Spinal cord (tissue), 9 donors: ENCODE measurements at regions not wholly inside any gene's neighbourhood (a gene's known extent, or its start where the extent isn't known, plus 50 kb on each side); places are given as distances from the start of the nearest gene placed in this dataset.
A peak's percentile ranks its signal among the peaks of the same experiment; 100 is the strongest.

ENCODE experiments used
- DNase-seq, 6 donors: peaks; one replicate each; pipeline versions ENCODE4 v3.0.0 to v3.0.0-alpha.2; 2013 to 2015; ENCODE audit warnings: low spot score in 6 of 6, low read depth in 4 of 6
- H3K27ac ChIP-seq: one replicate; pipeline ENCODE4 v1.5.1; 2013; ENCODE audit warnings: low read depth, low read length, control low read depth
- H3K27me3 ChIP-seq: one replicate; pipeline ENCODE4 v1.6.1; 2013; ENCODE audit warnings: low read length; ENCODE audit not compliant: control insufficient read depth, insufficient read depth
- H3K36me3 ChIP-seq: one replicate; pipeline ENCODE4 v1.6.1; 2013; ENCODE audit warnings: low read length; ENCODE audit not compliant: control insufficient read depth, insufficient read depth
- H3K4me1 ChIP-seq: one replicate; pipeline ENCODE4 v1.6.1; 2013; ENCODE audit warnings: low read length; ENCODE audit not compliant: control insufficient read depth, insufficient read depth
- H3K4me3 ChIP-seq: one replicate; pipeline ENCODE4 v1.5.1; 2013; ENCODE audit warnings: low read depth, low read length, control low read depth
- H3K9me3 ChIP-seq: one replicate; pipeline ENCODE4 v1.6.1; 2013; ENCODE audit warnings: low read length; ENCODE audit not compliant: control insufficient read depth, insufficient read depth
- WGBS: methylation state at CpG from one replicate; pipeline ENCODE4 v1.1.5; 2013; ENCODE audit warnings: missing lambda C conversion rate; ENCODE audit not compliant: insufficient coverage; 5-methylcytosine and 5-hydroxymethylcytosine counted together
- donor health status: healthy.

DNA sequence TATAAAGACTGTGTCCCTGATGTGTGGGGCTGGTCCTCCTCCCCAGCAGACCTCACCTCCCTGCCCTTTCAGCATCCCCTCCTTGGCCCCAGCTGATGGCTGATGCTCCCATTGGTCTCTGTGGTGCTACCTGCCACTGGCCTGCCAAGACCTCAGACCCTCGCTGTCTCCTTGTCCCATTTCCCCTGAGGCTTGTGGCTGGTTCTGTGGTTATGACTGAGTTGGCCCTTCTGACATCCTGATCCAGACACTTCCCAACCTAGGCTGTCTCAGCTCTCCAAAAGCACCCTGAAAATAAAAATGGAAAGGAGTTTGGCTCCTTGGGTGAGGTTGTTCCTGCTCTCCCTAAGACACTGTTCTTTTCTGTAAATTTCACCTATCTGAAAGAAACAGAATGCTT is 214.2 kb downstream of the RPS24 start:
- Histone ChIP-seq H3K9me3 (peaks cover 1% of the 10 kb centered on the region), H3K4me1 (peaks cover 24% of the 10 kb centered on the region), H3K27ac (peak overlapping the region; percentile 13), H3K27me3 (no peaks in the 10 kb centered on the region), H3K36me3 (no peaks in the 10 kb centered on the region), H3K4me3 (no peak overlapping the region)
- 86% methylated on average over 1 of the region's 1 CpG for WGBS
- DNase-seq = no peak

DNA sequence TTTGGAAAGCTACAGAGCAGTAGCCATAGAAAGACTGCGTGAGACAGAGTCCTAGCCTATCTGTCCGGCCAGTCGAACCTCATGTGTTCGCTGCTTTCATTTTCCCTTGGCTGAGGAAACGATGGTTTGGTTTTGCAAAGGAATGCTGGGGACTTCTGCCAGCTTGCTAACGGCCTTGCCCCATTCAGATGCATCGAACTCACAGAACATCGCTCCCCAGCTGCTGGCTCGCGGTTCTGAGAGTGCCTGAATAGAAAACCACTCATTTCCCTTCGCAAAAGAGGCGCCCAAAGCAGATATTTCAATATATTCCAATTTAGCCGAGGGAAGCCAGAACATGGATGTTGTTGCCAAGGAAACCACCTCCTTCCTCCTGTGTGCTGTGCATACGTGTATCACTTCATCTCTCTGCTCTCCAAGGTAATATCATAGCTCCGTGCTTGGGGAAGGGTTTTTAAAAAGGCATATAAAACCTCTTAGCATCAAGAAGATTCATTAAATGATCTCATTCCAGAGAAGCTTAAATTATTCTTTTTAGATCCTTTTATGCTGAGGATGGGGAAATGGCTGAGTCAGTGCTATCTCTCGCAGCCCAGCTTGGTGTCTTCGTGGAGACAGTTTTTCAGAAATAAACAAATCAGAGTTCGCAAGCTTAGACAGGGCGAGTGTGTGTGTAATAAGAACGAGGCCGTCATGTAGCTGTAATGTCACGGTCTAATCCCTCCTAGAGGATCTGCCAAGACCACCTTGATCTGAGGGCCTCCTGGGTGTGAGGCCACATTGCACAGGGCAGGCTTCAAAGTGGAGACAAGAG is 215.2 kb downstream of the RPS24 start:
- peak; percentile 57 to 98 (median 66) for DNase-seq

DNA sequence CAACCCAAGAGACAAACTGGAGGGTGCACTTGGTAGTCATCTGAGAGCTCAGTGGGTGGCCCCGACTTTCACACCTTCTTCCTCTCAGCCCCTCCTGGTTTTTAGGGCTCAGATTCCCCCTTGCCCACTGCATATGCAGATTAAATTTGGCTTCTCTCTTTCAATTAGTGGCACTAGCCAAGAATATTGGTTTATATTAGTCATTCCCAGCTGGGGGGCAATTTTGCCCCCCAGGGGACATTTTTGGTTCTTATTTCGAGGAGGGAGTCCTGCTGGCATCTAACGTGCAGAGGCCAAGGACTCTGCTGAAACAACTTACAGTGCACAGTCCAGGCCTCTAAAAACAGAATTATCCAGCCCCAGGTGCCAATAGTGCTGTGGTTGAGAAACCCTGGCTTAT is 216.0 kb downstream of the RPS24 start:
- peak in 1 of 6 donors; percentile 44 for DNase-seq
- 85% methylated on average over 1 of the region's 3 CpGs for WGBS
- Histone ChIP-seq H3K27me3 (no peaks in the 10 kb centered on the region), H3K4me3 (no peak overlapping the region), H3K4me1 (peaks cover 24% of the 10 kb centered on the region), H3K9me3 (no peaks in the 10 kb centered on the region), H3K27ac (no peak overlapping the region), H3K36me3 (no peaks in the 10 kb centered on the region)

More for the DNA sequence above, 215.2 kb downstream of the RPS24 start:
- 19% methylated on average over 17 of the region's 22 CpGs for whole genome bisulfite sequencing
- Histone ChIP-seq H3K27ac (peak overlapping the region; percentile 17), H3K9me3 (no peaks in the 10 kb centered on the region), H3K27me3 (no peaks in the 10 kb centered on the region), H3K36me3 (no peaks in the 10 kb centered on the region), H3K4me3 (no peak overlapping the region), H3K4me1 (peaks cover 24% of the 10 kb centered on the region)

DNA sequence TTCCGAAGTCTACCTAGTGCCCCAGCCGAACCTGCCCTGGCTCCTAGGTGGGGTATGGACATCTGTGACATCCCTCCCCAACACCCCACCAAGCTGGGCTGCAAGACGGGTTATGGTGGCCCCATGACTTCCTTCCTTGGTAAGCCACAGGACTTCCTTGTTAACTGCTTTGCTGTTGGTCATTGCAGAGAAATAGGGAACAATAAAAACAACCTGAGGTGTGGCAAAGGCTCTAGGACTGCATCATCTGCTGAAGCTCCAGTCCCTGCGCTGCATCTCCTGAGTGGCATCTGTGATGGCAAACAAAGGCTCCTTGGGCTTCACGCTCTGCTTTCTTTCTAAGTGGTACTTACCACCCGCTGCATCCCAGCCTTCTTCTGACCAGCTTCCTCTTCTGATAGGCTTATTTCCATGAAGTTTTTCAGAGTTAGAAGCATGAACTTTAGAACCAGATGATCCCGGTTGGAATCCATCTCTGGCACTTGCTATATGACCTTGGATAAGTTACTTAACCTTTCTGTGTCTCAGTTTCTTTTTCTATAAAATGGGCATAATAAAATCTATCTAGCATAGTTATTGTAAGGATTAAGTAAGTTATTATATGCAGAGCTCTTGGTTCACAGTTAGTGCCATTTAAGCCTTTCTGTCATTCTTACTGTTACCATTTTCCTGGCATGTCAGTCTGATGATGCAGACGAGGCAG is 216.8 kb downstream of the RPS24 start:
- Histone ChIP-seq H3K4me3 (no peak overlapping the region), H3K36me3 (no peaks in the 10 kb centered on the region), H3K27ac (no peak overlapping the region), H3K4me1 (peaks cover 24% of the 10 kb centered on the region), H3K9me3 (no peaks in the 10 kb centered on the region), H3K27me3 (no peaks in the 10 kb centered on the region)
- no peak for DNase-seq
- WGBS = 91% methylated on average over 6 of the region's 8 CpGs

DNA sequence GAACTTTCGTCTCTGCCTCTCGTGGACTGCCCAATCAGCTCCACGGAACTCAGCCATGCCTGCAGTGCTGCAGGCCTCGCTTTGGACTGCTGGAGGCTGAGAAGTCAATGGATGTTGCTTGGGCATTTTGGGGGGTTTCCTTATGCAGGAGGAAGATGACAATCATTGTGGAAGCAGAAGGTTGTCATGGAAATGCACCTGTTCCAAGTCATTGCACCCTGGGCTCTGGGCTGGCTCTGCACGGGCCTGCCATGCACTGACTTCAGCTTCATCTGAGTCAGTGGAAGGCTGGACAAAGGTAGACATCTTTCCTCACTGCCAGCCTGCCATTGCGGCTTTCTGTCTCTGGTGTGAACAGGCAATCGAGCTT is 217.3 kb downstream of the RPS24 start:
- Histone ChIP-seq H3K9me3 (no peaks in the 10 kb centered on the region), H3K27ac (no peak overlapping the region), H3K4me3 (no peak overlapping the region), H3K4me1 (peaks cover 26% of the 10 kb centered on the region), H3K27me3 (no peaks in the 10 kb centered on the region), H3K36me3 (no peaks in the 10 kb centered on the region)
- peak in 1 of 6 donors; percentile 34 for DNase-seq
- WGBS = 84% methylated on average over 7 of the region's 7 CpGs

DNA sequence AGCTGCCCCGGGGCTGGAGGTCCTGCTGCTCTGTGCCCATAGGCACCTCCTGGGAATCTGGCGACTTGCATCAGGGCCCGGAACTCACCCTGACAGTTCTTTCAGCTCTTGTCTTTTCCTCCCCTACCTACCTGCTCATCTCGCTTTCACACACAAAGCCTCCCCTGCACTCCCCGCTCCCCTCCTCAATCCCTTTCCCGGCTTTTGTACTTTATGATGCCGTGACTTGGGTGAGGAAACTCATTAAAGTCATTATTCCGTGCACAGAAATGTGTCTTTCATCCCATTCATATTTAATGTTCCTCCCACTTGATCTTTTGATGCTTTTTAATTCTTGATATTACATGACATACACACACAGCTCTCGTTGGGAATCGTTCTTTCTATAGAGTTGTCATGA is 218.6 kb downstream of the RPS24 start:
- Histone ChIP-seq H3K27ac (no peak overlapping the region), H3K36me3 (no peaks in the 10 kb centered on the region), H3K4me3 (no peak overlapping the region), H3K27me3 (no peaks in the 10 kb centered on the region), H3K4me1 (peaks cover 33% of the 10 kb centered on the region), H3K9me3 (no peaks in the 10 kb centered on the region)
- peak in 1 of 6 donors; percentile 48 for DNase-seq
- 85% methylated on average over 7 of the region's 10 CpGs for WGBS

DNA sequence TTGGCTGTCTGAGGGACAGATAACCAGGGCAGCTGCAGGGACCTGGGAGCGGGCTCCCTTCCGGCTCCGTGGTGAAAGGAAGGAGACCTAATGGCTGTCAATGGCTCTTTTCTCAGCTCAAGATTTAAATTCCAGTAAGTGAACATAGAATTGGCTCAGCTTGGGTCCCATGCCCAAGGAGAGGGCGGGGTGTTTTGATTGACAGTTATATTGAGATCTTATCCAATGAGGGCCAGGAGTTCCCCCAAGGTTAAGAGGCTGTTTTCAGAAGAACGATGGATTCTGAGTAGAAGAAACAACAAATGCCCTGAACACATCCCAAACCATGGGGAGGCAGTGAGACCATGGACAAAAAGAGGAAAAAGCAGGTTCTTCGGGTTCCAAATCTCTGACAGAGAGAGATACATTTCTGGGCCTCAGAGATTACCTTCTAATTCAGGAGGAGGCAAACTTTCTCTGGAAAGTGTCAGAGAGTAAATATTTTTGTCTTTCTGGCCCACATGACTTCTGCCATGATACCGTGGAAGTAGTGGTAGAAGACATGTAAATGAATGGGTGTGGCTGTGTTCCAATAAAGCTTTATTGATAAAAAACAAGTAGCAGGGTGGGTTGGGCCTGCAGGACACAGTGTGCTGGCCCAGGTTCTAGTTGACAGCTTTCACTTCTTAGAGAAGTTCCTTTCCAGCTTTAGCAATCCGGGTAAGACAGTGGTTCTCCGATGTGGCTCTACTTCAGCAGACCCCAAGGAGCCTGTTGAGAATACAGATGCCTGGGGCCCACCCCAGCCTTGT is 219.6 kb downstream of the RPS24 start:
- H3K27me3 ChIP-seq = no peaks in the 10 kb centered on the region
- 78% methylated on average over 7 of the region's 9 CpGs for WGBS
- no peaks in the 10 kb centered on the region for H3K9me3 ChIP-seq
- H3K4me3 ChIP-seq = no peak overlapping the region
- no peak for DNase-seq
- H3K27ac ChIP-seq = no peak overlapping the region
- no peaks in the 10 kb centered on the region for H3K36me3 ChIP-seq
- H3K4me1 ChIP-seq = peaks cover 29% of the 10 kb centered on the region

DNA sequence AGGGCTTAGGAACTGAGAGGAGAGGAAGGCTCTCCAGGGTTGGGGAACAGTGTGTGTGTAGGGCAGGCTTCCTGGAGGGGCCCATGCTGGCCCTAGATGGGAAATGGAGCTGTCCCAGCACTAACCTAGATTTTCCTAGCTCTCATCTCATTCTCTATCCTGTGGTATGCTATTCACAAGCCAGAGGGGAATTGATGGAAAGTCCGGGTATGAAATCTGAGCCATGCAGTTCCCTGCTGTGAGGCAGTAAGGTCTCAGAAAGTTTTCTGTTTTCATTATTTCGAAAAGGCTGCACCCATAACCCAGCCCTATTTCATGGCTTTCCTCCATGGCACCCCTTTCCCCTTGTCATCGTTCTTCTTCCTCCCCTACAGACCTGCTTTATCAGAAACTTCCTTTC is 220.3 kb downstream of the RPS24 start:
- Histone ChIP-seq H3K36me3 (no peaks in the 10 kb centered on the region), H3K9me3 (no peaks in the 10 kb centered on the region), H3K4me1 (peaks cover 23% of the 10 kb centered on the region), H3K4me3 (no peak overlapping the region), H3K27ac (no peak overlapping the region), H3K27me3 (no peaks in the 10 kb centered on the region)
- no peak for DNase-seq
- 88% methylated on average over 2 of the region's 3 CpGs for WGBS

DNA sequence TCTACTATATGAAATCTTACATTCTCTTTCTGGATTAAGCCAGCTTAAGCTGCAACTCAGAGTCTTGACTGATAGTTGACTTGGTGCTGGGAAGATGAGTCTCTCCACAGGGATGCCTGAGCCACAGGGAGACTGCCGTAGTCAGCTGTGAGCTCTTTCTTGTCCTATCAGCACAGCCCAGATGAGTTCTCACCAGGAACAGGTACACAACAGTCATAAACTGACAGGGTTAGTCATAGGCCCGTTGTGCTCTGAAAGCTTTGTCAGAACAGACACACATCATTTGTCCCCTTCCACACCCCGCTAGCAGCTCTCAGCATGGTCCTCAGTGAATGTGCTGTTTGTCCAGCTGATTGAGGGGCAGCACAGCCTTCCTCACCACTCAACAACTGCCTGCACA is 221.6 kb downstream of the RPS24 start:
- no peaks in the 10 kb centered on the region for H3K27me3 ChIP-seq
- WGBS = 64% methylated on average over 3 of the region's 3 CpGs
- no peaks in the 10 kb centered on the region for H3K36me3 ChIP-seq
- no peak overlapping the region for H3K27ac ChIP-seq
- no peak for DNase-seq
- H3K4me1 ChIP-seq = peaks cover 12% of the 10 kb centered on the region
- H3K4me3 ChIP-seq = no peak overlapping the region
- H3K9me3 ChIP-seq = no peaks in the 10 kb centered on the region
